ENCODE measurements at regions not wholly inside any gene's neighbourhood (a gene's known extent, or its start where the extent isn't known, plus 50 kb on each side); places are given as distances from the start of the nearest gene placed in this dataset.

- DNase-seq (ENCODE audit: low spot score in 2 of 2) = no peak
- TF ChIP-seq POLR2A (IDR thresholded peaks at IDR 0.05) (no peak), POLR2AphosphoS5 (IDR thresholded peaks at IDR 0.05) (no peak), CTCF (IDR thresholded peaks at IDR 0.05) (no peak)
- no peak overlapping the region for H3K27ac ChIP-seq
- intact Hi-C loops (cut with DNase I; ENCODE audit: low total_unique reads) = no loop called here
- H3K9me3 ChIP-seq = no peaks in the 10 kb centered on the region
- no peak overlapping the region for H3K4me3 ChIP-seq
- H3K27me3 ChIP-seq = no peaks in the 10 kb centered on the region
- no peaks in the 10 kb centered on the region for H3K4me1 ChIP-seq
- no peaks in the 10 kb centered on the region for H3K36me3 ChIP-seq
Observed at GRCh38 chr9:105127863-105128220, 116.6 kb upstream of the SLC44A1 start.

GRCh38 chr9:105128908-105129600 lies 115.4 kb upstream of the SLC44A1 start:
- Histone ChIP-seq H3K27ac (no peak overlapping the region), H3K4me3 (no peak overlapping the region), H3K27me3 (no peaks in the 10 kb centered on the region), H3K4me1 (no peaks in the 10 kb centered on the region), H3K36me3 (no peaks in the 10 kb centered on the region), H3K9me3 (no peaks in the 10 kb centered on the region)
- DNase-seq (ENCODE audit: low spot score in 2 of 2) = no peak
- intact Hi-C loops (cut with DNase I; ENCODE audit: low total_unique reads) = no loop called here
- no peak for TF ChIP-seq CTCF (IDR thresholded peaks at IDR 0.05)
- no peak for TF ChIP-seq POLR2AphosphoS5 (IDR thresholded peaks at IDR 0.05)
- no peak for TF ChIP-seq POLR2A (IDR thresholded peaks at IDR 0.05)

GRCh38 chr9:105129731-105130130 lies 114.7 kb upstream of the SLC44A1 start:
- intact Hi-C loops (cut with DNase I; ENCODE audit: low total_unique reads) = no loop called here
- TF ChIP-seq POLR2A (IDR thresholded peaks at IDR 0.05) (no peak), POLR2AphosphoS5 (IDR thresholded peaks at IDR 0.05) (no peak), CTCF (IDR thresholded peaks at IDR 0.05) (no peak)
- H3K27me3 ChIP-seq = no peaks in the 10 kb centered on the region
- H3K36me3 ChIP-seq = no peaks in the 10 kb centered on the region
- no peaks in the 10 kb centered on the region for H3K4me1 ChIP-seq
- H3K4me3 ChIP-seq = no peak overlapping the region
- H3K9me3 ChIP-seq = no peaks in the 10 kb centered on the region
- no peak for DNase-seq (ENCODE audit: low spot score in 2 of 2)
- no peak overlapping the region for H3K27ac ChIP-seq

- Histone ChIP-seq H3K9me3 (no peaks in the 10 kb centered on the region), H3K27me3 (no peaks in the 10 kb centered on the region), H3K36me3 (no peaks in the 10 kb centered on the region), H3K4me1 (no peaks in the 10 kb centered on the region), H3K4me3 (no peak overlapping the region), H3K27ac (no peak overlapping the region)
- intact Hi-C loops (cut with DNase I; ENCODE audit: low total_unique reads) = no loop called here
- DNase-seq (ENCODE audit: low spot score in 2 of 2) = no peak
- TF ChIP-seq POLR2AphosphoS5 (IDR thresholded peaks at IDR 0.05) (no peak), CTCF (IDR thresholded peaks at IDR 0.05) (no peak)
Observed at GRCh38 chr9:105131981-105132380, 112.5 kb upstream of the SLC44A1 start.

GRCh38 chr9:105132606-105133005 lies 111.8 kb upstream of the SLC44A1 start:
- intact Hi-C loops (cut with DNase I; ENCODE audit: low total_unique reads) = no loop called here
- Histone ChIP-seq H3K4me3 (no peak overlapping the region), H3K9me3 (no peaks in the 10 kb centered on the region), H3K27me3 (no peaks in the 10 kb centered on the region), H3K4me1 (no peaks in the 10 kb centered on the region), H3K36me3 (no peaks in the 10 kb centered on the region), H3K27ac (no peak overlapping the region)
- no peak for DNase-seq (ENCODE audit: low spot score in 2 of 2)
- TF ChIP-seq POLR2A (IDR thresholded peaks at IDR 0.05) = no peak
